ENCODE measurements at regions not wholly inside any gene's neighbourhood (a gene's known extent, or its start where the extent isn't known, plus 50 kb on each side); places are given as distances from the start of the nearest gene placed in this dataset.
"Not testable (repeated sequence)": the region's sequence is repeated elsewhere in the genome, so short reads cannot be mapped to it uniquely, and the experiment has no call there.

DNA sequence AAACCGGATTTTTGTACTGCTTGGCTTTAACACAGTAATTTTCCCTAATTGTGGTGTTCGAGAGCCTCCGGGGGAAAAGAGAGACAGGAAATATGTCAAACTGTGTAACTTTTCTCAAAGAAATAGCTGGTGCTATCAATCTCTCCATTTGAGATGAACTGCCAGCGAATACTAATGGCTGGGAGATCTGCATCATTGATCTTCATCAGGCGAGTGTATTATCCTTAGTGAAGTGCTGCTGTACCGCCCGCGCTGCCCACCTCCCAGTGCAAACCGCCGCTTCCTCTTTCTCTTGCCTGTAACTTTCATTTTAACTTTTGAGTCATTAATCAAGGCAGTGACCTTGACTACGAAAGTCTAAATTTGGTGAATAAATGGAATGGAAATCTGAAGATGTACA, 246.1 kb upstream of the ST6GAL2 start:
- no peaks in the 10 kb centered on the region for H3K27me3 Mint-ChIP-seq
- H3K4me1 Mint-ChIP-seq = no peaks in the 10 kb centered on the region
- CTCF ChIA-PET = no interaction called here
- DNase-seq = no peak
- no peaks in the 10 kb centered on the region for H3K36me3 Mint-ChIP-seq
- ATAC-seq = no peak
- H3K4me3 Mint-ChIP-seq = no peak overlapping the region
- no peaks in the 10 kb centered on the region for H3K9me3 Mint-ChIP-seq (ENCODE audit: low read depth)
- H3K27ac Mint-ChIP-seq = no peak overlapping the region

DNA sequence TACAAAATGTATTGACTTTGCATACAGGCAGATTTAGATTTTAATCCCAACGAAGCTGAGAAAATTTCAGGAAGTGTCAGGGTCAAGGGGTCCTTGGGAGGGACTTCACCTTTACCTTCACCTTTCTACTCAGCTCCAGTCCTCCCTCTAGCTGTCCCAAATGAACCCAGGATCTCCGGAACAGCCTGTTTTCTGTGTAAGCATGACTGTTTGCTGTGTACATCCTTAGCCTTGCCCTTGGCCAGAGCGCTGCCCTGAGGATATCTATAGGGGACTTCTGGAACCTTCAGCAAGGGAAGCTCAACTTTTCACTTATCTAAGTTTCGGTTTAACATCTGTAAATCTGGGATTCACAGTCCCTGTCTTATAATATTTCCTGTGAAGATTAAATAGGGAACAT, 246.8 kb upstream of the ST6GAL2 start:
- H3K9me3 Mint-ChIP-seq (ENCODE audit: low read depth) = no peaks in the 10 kb centered on the region
- no peak for ATAC-seq
- H3K36me3 Mint-ChIP-seq = no peaks in the 10 kb centered on the region
- DNase-seq = no peak
- CTCF ChIA-PET = interaction anchor here (0.8 kb wide), 1 partner anchor 31 kb away, joined by 3 read pairs; no protein-coding TSS in a partner anchor
- H3K27me3 Mint-ChIP-seq = no peaks in the 10 kb centered on the region
- H3K4me1 Mint-ChIP-seq = no peaks in the 10 kb centered on the region
- no peak overlapping the region for H3K27ac Mint-ChIP-seq
- H3K4me3 Mint-ChIP-seq = no peak overlapping the region

DNA sequence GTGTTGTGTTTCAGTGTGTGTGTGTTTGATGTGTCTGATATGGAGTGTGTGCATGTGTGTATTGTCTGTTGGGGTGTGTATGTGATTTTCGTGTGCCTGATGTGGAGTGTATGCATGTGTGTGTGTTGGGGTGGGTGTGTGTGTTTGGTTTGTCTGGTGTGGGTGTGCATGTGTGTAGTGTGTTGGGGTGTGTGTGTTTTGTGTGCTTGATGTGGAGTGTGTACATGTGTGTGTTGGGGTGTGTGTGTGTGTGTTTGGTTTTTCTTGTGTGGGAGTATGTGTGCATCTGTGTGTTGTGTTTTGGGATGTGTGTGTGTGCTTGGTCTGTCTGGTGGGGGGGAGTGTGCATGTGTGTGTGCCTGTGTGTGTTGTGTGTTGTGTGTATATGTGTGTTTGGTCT, 247.4 kb upstream of the ST6GAL2 start:
- Mint-ChIP-seq H3K27ac (no peak overlapping the region), H3K27me3 (no peaks in the 10 kb centered on the region), H3K4me3 (no peak overlapping the region), H3K9me3 (ENCODE audit: low read depth) (no peaks in the 10 kb centered on the region), H3K36me3 (no peaks in the 10 kb centered on the region), H3K4me1 (no peaks in the 10 kb centered on the region)
- CTCF ChIA-PET = interaction anchor here (0.8 kb wide), 1 partner anchor 31 kb away, joined by 3 read pairs; no protein-coding TSS in a partner anchor
- no peak for DNase-seq
- no peak for ATAC-seq

DNA sequence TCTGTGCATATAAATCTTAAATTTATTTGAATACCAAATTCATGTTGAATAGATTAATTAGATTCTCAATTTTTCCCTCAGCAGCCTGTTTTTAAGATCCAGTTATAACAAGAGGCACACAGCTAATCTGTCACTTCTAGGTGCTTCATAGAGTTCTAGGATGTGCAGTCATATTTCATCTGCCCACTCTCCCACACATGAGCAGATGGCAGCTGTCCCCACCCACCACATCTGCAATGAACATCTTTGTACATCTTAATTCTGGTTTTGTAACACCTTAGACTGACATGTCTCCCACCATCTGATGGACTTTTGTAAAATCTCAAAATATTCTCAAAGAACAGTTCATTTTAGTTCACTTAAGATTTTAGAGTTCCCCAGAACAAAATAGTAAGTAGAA, 250.8 kb upstream of the ST6GAL2 start:
- H3K4me3 Mint-ChIP-seq = no peak overlapping the region
- CTCF ChIA-PET = no interaction called here
- DNase-seq = no peak
- no peak for ATAC-seq
- H3K36me3 Mint-ChIP-seq = no peaks in the 10 kb centered on the region
- H3K9me3 Mint-ChIP-seq (ENCODE audit: low read depth) = no peaks in the 10 kb centered on the region
- no peaks in the 10 kb centered on the region for H3K27me3 Mint-ChIP-seq
- H3K4me1 Mint-ChIP-seq = no peaks in the 10 kb centered on the region
- H3K27ac Mint-ChIP-seq = no peak overlapping the region

DNA sequence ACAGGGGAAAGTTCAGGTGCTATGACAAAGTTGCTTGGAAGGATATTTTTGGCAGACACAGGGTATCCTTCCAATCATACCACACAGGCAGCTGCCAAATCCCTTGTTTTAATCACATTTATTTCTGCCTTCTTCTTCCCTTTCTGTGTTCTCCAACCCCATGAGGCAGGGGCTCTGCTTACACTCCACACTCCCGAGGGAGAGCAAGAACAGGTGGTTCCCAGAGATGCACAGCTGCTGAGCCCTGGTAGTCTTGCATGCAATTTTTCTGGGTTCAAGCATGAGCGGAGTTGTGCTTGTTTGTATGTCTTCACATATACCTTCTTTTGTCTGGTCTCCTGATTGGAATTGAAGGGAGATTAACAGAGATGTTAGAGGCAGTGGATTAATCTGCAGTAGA, 251.7 kb upstream of the ST6GAL2 start:
- Mint-ChIP-seq H3K36me3 (no peaks in the 10 kb centered on the region), H3K4me1 (no peaks in the 10 kb centered on the region), H3K9me3 (ENCODE audit: low read depth) (no peaks in the 10 kb centered on the region), H3K27me3 (no peaks in the 10 kb centered on the region), H3K27ac (no peak overlapping the region), H3K4me3 (no peak overlapping the region)
- no peak for ATAC-seq
- DNase-seq = no peak
- CTCF ChIA-PET = no interaction called here

DNA sequence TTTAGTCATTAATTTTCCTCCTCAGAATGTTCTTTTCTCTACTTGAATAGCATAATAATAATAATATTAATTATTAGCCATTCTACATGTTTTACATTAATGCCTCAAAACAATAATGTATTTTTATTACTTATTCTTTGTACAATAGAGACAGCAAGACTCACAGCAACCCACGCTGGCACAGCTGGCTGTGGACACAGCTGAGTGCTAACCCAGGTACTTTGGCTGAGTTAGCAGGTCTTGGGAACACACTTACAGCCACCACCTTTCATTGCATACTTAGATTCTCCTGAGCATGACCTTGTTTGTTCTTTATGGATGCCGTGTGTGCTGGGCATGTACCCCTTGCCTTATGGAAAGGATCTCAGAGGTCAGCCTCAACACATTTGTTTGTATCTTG, 260.2 kb upstream of the ST6GAL2 start:
- CTCF ChIA-PET = no interaction called here
- peaks cover 2% of the 10 kb centered on the region for H3K9me3 Mint-ChIP-seq (ENCODE audit: low read depth)
- no peaks in the 10 kb centered on the region for H3K4me1 Mint-ChIP-seq

DNA sequence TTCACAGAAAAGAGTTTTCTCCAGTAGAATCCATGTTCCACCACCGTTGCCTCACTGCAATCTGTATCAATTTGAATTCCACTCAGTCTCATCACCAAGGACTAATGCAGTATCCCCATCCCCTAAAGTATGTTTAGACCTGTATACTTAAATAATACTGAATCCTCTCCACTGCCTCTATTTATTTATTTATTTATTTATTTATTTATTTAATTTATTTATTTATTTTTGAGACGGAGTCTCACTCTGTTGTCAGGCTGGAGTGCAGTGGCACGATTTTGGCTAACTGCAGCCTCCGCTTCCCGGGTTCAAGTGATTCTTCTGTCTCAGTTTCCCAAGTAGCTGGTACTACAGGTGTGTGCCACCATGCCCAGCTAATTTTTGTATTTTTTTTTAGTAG, 260.7 kb upstream of the ST6GAL2 start:
- H3K36me3 Mint-ChIP-seq; H3K27me3 Mint-ChIP-seq; CTCF ChIA-PET; H3K9me3 Mint-ChIP-seq (ENCODE audit: low read depth); H3K4me1 Mint-ChIP-seq; H3K27ac Mint-ChIP-seq; DNase-seq; H3K4me3 Mint-ChIP-seq; ATAC-seq: not testable (repeated sequence)

More for the DNA sequence above, 260.2 kb upstream of the ST6GAL2 start:
- Mint-ChIP-seq H3K36me3 (no peaks in the 10 kb centered on the region), H3K27me3 (no peaks in the 10 kb centered on the region), H3K27ac (no peak overlapping the region), H3K4me3 (no peak overlapping the region)
- ATAC-seq (no peak), DNase-seq (no peak)

DNA sequence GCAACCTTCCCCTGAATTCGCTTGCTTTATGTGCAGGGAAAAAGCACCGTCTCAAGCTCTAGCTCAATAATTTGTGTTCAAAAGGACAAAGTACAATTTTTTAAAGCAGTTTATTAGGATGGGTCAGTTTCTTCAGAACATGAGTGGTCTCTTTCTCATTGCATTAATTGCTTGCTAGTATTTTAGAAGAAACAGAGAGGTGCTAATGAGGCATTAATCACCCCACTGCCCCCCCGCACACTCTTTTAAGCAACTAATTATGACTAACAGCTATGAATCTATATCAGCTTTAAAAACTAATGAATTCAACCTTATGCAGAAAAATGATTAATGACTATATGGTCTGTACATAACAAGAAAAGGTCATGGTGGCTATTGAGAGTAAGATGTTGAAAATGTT, 262.1 kb upstream of the ST6GAL2 start:
- Mint-ChIP-seq H3K27ac (no peak overlapping the region), H3K4me1 (no peaks in the 10 kb centered on the region), H3K27me3 (no peaks in the 10 kb centered on the region), H3K9me3 (ENCODE audit: low read depth) (peaks cover 2% of the 10 kb centered on the region), H3K36me3 (no peaks in the 10 kb centered on the region), H3K4me3 (no peak overlapping the region)
- no peak for ATAC-seq
- no peak for DNase-seq
- CTCF ChIA-PET = no interaction called here

DNA sequence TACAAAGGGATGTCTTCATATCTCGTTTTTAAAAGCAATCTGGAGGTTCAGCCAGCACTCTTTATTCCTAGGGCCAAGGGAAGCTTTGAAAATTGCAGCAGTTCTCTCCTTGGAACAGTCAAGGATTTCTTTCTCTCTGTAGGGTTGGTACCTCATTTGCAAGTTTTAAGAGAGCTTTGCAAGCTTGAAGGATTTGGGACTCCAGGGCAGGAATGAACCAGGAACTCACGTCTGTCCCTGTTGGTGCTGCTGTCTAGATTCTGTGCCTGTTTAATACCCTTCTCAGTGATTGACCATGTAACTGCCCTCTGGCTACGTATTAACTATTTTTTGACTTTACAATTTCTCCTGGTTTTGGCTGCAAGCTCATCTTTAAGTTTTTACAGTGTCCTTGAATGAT, 262.5 kb upstream of the ST6GAL2 start:
- H3K27ac Mint-ChIP-seq = no peak overlapping the region
- DNase-seq (no peak), ATAC-seq (no peak)
- H3K27me3 Mint-ChIP-seq = no peaks in the 10 kb centered on the region
- no peaks in the 10 kb centered on the region for H3K4me1 Mint-ChIP-seq
- H3K4me3 Mint-ChIP-seq = no peak overlapping the region
- H3K36me3 Mint-ChIP-seq = no peaks in the 10 kb centered on the region
- H3K9me3 Mint-ChIP-seq (ENCODE audit: low read depth) = peaks cover 2% of the 10 kb centered on the region
- CTCF ChIA-PET = no interaction called here

DNA sequence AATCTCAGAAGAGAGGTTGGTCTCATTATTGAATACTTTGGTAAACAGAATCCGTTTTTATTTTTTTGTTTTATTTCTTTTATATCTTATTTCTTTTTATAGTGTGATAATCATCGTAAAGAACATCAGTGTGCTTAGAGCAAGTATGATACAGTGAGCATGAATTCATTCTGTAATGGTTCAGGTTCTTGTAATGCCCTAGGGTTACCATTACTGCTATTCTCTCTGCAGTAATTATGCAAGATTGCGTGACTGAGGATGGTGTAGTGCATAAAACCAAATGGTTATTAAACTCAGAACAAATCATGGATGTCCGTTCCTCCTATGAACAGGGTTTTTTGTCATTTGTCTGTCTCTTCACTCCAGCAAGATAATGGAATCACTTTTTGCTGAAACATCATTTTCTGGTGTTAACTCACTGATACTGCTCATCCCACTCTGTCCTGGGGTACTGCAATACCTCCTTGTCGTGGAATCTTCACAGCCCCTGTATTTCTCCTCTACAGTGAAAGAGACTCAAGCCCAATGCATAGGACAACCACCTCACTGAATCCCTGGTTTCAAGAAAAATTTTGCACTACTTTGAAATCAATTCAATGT, 274.8 kb upstream of the ST6GAL2 start:
- Mint-ChIP-seq H3K27ac (no peak overlapping the region), H3K27me3 (no peaks in the 10 kb centered on the region), H3K4me3 (no peak overlapping the region), H3K4me1 (no peaks in the 10 kb centered on the region), H3K9me3 (ENCODE audit: low read depth) (no peaks in the 10 kb centered on the region), H3K36me3 (no peaks in the 10 kb centered on the region)
- no peak for DNase-seq
- no peak for ATAC-seq
- CTCF ChIA-PET = no interaction called here

DNA sequence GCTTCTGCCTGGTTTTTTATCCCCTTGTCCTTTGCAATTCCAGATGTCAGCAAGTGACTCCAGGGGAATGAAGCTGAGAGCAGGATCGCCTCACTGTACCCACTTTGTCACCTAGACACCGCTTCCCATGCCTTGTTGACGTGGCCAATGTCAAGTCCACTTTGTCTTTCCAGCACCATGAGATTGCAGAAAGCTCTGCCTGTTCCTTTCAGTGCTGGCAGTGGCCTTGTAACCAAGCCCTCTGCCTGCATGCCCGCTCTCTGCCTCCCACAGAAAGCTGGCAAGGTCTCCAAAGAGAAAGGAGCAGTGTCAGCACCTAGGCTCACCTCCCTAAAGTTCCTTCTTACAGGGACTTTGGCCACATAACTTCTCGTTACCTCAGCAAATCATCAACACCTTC, 282.2 kb upstream of the ST6GAL2 start:
- DNase-seq = no peak
- peaks cover 2% of the 10 kb centered on the region for H3K9me3 Mint-ChIP-seq (ENCODE audit: low read depth)
- H3K36me3 Mint-ChIP-seq = no peaks in the 10 kb centered on the region
- no peak overlapping the region for H3K27ac Mint-ChIP-seq
- no peaks in the 10 kb centered on the region for H3K4me1 Mint-ChIP-seq
- H3K27me3 Mint-ChIP-seq = no peaks in the 10 kb centered on the region
- no peak overlapping the region for H3K4me3 Mint-ChIP-seq
- ATAC-seq = no peak
- CTCF ChIA-PET = no interaction called here

DNA sequence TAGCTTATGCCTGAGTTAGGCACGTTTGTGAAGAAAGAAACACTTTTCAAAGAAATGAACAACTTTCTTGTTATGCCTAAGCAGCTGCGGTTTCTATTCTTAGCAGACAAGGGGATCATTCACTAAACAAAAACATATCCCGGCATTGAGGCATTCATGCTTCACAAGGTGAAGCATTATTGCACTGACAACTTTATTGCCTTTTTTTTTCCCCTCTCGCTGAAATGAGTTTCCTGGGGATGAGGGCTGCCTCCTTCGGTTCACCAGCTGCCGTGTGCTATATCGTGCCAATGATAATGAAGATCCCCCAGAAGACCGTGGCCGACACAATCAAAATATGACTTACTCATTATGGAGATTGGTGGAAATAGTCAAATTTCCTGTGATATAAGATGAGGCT, 288.2 kb upstream of the ST6GAL2 start:
- no peak for DNase-seq
- H3K4me1 Mint-ChIP-seq = no peaks in the 10 kb centered on the region
- no peaks in the 10 kb centered on the region for H3K9me3 Mint-ChIP-seq (ENCODE audit: low read depth)
- ATAC-seq = no peak
- no peaks in the 10 kb centered on the region for H3K36me3 Mint-ChIP-seq
- no peak overlapping the region for H3K27ac Mint-ChIP-seq
- no peaks in the 10 kb centered on the region for H3K27me3 Mint-ChIP-seq
- no peak overlapping the region for H3K4me3 Mint-ChIP-seq
- CTCF ChIA-PET = no interaction called here

DNA sequence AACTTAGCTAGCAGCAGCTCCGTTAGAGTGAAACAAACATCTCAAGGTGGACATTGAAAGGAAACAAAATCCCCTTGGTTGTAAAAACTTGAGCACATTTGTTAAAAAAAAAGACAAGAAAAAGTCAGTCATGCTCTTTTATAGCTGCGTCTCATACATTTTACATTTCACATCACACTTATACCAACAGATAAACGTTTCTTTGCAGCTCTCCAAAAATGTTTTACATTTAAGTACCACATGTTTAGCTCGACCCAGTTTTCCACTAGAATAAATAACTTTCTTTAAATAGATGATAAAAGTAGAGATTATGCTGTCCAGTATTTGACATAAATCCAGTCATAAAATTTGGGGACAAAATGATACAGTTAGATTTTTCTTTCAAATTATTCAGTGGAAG, 297.0 kb upstream of the ST6GAL2 start:
- Mint-ChIP-seq H3K9me3 (ENCODE audit: low read depth) (peaks cover 3% of the 10 kb centered on the region), H3K36me3 (no peaks in the 10 kb centered on the region), H3K4me1 (no peaks in the 10 kb centered on the region), H3K4me3 (no peak overlapping the region), H3K27ac (no peak overlapping the region), H3K27me3 (no peaks in the 10 kb centered on the region)
- CTCF ChIA-PET = no interaction called here
- DNase-seq (no peak), ATAC-seq (no peak)

DNA sequence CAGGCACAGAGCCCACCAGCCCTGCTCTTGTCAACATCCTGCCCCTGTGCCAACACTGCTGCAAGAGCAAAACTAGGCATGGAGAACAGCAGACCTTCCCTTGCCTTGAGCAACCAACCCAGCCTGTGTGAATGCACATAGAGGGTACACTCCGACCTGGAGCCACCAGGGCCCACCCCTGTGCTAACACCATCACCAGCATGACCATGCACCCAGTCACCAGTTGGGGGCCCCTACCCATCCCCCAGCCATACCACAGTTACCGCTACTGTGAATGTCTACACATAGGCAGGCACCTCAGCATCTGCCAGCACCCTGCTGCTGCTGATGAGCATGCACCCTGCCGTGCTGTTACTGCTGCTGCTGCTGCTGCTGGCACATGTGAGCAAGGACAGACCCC, 301.9 kb upstream of the ST6GAL2 start:
- no peak for ATAC-seq

DNA sequence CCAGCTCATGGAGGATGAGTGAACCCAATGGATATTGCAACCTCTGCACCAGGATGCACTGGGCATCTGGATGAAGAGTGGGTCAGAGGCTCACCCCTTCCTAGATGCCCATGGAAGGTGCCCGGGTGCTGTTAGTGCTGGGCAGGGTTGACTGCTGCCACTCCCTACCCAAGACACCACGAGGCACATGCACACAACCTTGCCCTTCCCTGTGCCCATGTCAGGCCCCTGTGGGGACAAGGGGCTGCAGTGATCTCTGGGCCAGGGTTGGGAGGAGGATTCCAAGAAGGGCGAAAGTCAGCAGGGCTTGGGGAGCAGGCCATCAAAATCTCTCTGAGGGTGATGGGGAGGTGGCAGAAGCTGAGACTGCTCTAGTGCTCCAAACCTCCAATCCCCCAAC, 309.7 kb upstream of the ST6GAL2 start:
- Mint-ChIP-seq H3K4me1 (no peaks in the 10 kb centered on the region), H3K9me3 (ENCODE audit: low read depth) (peaks cover 2% of the 10 kb centered on the region), H3K27me3 (no peaks in the 10 kb centered on the region), H3K4me3 (no peak overlapping the region), H3K27ac (no peak overlapping the region), H3K36me3 (no peaks in the 10 kb centered on the region)
- CTCF ChIA-PET = no interaction called here
- DNase-seq = no peak
- no peak for ATAC-seq

More for the DNA sequence above, 301.9 kb upstream of the ST6GAL2 start:
- Mint-ChIP-seq H3K27ac (no peak overlapping the region), H3K27me3 (no peaks in the 10 kb centered on the region), H3K4me3 (no peak overlapping the region), H3K36me3 (no peaks in the 10 kb centered on the region), H3K4me1 (no peaks in the 10 kb centered on the region), H3K9me3 (ENCODE audit: low read depth) (peaks cover 6% of the 10 kb centered on the region)
- DNase-seq = no peak
- CTCF ChIA-PET = no interaction called here
